ENCODE measurements at regions not wholly inside any gene's neighbourhood (a gene's known extent, or its start where the extent isn't known, plus 50 kb on each side); places are given as distances from the start of the nearest gene placed in this dataset.

- ATAC-seq (ENCODE audit: insufficient read depth, low FRiP score) = no peak
Observed at GRCh38 chr5:115351356-115352195, 55.1 kb upstream of the CCDC112 start.

DNA sequence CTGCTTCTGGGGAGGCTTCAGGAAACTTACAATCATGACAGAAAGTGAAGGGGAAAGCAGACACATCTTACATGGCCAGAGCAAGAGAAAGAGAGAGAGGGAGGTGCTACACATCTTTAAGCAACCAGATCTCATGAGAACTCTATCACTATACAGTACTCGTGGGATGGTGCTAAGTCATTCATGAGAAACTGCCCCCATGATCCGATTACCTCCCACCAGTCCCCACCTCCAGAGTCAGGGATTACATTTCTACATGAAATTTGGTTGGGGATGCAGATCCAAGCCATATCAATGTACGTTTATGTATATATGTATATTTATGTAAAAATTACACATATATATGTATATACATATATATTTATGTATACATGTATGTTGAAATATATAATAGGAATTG lies 54.4 kb upstream of the CCDC112 start:
- 82 to 92% methylated on average over 3 of the region's 3 CpGs for WGBS, 2 donors
- H3K27ac ChIP-seq (ENCODE audit: low read depth in 1 of 2, low read length in 1 of 2) = no peak overlapping the region
- no peak overlapping the region for H3K4me3 ChIP-seq
- no peak for TF ChIP-seq CTCF (IDR thresholded peaks at IDR 0.05; ENCODE audit: control extremely low read depth, extremely low read depth)
- H3K36me3 ChIP-seq (ENCODE audit: control insufficient read depth in 4 of 4, insufficient read depth in 4 of 4, low read length in 4 of 4) = no peaks in the 10 kb centered on the region
- ATAC-seq (ENCODE audit: insufficient read depth, low FRiP score) (no peak), DNase-seq (no peak)
- no peak overlapping the region for H3K9ac ChIP-seq (ENCODE audit: insufficient read depth in 1 of 2, low read length in 2 of 2)
- H3K4me1 ChIP-seq (ENCODE audit: control insufficient read depth in 5 of 5, insufficient read depth in 5 of 5, low read length in 5 of 5) = no peaks in the 10 kb centered on the region
- no peaks in the 10 kb centered on the region for H3K27me3 ChIP-seq (ENCODE audit: control insufficient read depth in 3 of 3, insufficient read depth in 3 of 3, low read length in 2 of 3)
- peaks cover 0 to 6% (median 2%) of the 10 kb centered on the region in 4 donors for H3K9me3 ChIP-seq (ENCODE audit: control insufficient read depth in 4 of 4, insufficient read depth in 3 of 4, low read length in 3 of 4)

More at GRCh38 chr5:115351356-115352195, 55.1 kb upstream of the CCDC112 start:
- Histone ChIP-seq H3K9ac (ENCODE audit: insufficient read depth in 1 of 2, low read length in 2 of 2) (no peak overlapping the region), H3K27me3 (ENCODE audit: control insufficient read depth in 3 of 3, insufficient read depth in 3 of 3, low read length in 2 of 3) (no peaks in the 10 kb centered on the region), H3K4me1 (ENCODE audit: control insufficient read depth in 5 of 5, insufficient read depth in 5 of 5, low read length in 5 of 5) (no peaks in the 10 kb centered on the region), H3K4me3 (no peak overlapping the region), H3K27ac (ENCODE audit: low read depth in 1 of 2, low read length in 1 of 2) (no peak overlapping the region), H3K9me3 (ENCODE audit: control insufficient read depth in 4 of 4, insufficient read depth in 3 of 4, low read length in 3 of 4) (peaks cover 0 to 6% (median 2%) of the 10 kb centered on the region in 4 donors), H3K36me3 (ENCODE audit: control insufficient read depth in 4 of 4, insufficient read depth in 4 of 4, low read length in 4 of 4) (no peaks in the 10 kb centered on the region)
- no peak for TF ChIP-seq CTCF (IDR thresholded peaks at IDR 0.05; ENCODE audit: control extremely low read depth, extremely low read depth)
- no peak for DNase-seq

DNA sequence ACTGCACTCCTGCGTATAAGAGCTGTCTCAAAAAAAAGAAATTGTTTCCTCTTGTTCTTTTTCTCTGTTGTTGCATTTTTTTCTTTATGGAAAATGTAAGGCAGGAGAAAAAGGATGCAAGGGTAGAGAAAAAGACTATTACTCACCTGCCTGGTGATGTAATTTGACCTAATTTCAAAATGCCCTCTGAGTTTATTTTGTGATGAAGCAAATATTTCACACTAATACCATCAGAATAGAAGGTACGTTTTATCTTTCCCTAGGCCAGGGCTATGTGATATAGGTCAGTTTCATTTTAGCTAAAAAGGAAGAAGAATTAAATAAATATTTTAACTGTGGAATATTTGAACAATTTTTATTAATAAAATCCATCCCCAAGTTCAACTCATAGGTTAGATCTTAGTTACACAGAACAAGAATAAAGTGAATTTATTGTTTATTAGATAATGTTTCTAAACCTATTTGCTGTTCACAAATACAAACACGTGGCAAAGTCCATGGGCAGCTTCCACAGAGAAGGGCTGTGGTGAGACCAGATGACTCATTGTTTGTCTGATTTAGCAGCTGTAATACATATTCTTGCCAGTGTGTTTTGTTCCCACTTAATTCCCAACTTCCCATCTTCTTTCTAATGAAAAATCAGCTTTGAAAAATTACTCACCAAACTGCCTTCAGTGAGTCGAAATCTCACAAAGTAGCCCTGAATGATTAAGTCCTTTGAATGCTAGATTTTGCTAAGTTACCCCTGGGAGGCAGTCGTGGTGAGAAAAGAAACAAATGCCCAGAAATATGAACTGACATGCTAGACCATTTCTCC lies 52.8 kb upstream of the CCDC112 start:
- TF ChIP-seq CTCF (IDR thresholded peaks at IDR 0.05; ENCODE audit: control extremely low read depth, extremely low read depth) = no peak
- Histone ChIP-seq H3K9ac (ENCODE audit: insufficient read depth in 1 of 2, low read length in 2 of 2) (no peak overlapping the region), H3K4me1 (ENCODE audit: control insufficient read depth in 5 of 5, insufficient read depth in 5 of 5, low read length in 5 of 5) (no peaks in the 10 kb centered on the region), H3K4me3 (no peak overlapping the region), H3K27ac (ENCODE audit: low read depth in 1 of 2, low read length in 1 of 2) (peak overlapping the region in 1 of 2 donors; percentile 37), H3K27me3 (ENCODE audit: control insufficient read depth in 3 of 3, insufficient read depth in 3 of 3, low read length in 2 of 3) (no peaks in the 10 kb centered on the region), H3K9me3 (ENCODE audit: control insufficient read depth in 4 of 4, insufficient read depth in 3 of 4, low read length in 3 of 4) (peaks cover 0 to 3% (median 1%) of the 10 kb centered on the region in 4 donors), H3K36me3 (ENCODE audit: control insufficient read depth in 4 of 4, insufficient read depth in 4 of 4, low read length in 4 of 4) (no peaks in the 10 kb centered on the region)
- no peak for DNase-seq
- 43 to 69% methylated on average over 5 of the region's 5 CpGs for WGBS, 2 donors
- ATAC-seq (ENCODE audit: insufficient read depth, low FRiP score) = no peak
